ENCODE measurements at regions not wholly inside any gene's neighbourhood (a gene's known extent, or its start where the extent isn't known, plus 50 kb on each side); places are given as distances from the start of the nearest gene placed in this dataset.

DNA sequence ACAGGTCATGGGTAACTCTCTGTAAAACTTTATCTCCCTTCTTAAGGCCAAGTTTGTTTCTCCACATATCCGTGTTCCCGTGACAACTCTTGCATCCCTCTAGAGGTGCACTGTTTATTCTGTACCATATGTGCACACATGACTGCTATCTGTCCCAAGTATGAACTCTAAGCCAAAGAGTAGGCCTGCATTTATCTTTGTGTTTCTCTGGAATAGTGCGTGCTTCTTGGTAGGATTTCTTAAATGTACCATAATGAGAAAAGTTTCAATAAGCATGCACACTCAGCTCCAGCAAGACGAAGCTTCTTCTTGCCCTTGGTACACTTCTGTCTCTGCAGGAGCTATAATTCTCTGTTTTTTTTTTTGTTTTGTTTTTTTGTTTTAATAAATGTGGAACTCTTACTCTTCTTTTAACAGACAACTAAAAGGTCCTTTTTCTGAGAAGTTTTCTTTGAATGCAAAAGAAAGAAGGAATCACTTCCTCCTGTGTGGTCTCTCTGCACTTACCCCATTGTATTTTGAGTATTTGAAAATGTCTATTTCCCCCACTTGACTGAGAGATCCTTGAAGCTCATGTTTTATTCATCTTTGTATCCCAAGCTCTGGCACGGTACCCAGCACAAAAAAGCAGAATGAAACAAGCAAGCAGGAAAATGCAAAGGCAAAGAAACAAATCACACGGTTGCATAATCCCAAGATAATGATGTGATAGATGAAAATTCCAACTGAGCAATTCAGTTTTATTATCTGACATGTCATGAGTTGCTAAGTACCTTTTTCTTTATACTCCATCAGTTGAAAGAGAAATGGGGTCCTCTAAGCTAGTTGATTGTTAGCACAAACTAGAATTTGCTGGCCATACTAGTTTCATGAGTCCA lies 521.9 kb upstream of the BOD1L1 start:
- DNase-seq (ENCODE audit: low read depth) = no peak

DNA sequence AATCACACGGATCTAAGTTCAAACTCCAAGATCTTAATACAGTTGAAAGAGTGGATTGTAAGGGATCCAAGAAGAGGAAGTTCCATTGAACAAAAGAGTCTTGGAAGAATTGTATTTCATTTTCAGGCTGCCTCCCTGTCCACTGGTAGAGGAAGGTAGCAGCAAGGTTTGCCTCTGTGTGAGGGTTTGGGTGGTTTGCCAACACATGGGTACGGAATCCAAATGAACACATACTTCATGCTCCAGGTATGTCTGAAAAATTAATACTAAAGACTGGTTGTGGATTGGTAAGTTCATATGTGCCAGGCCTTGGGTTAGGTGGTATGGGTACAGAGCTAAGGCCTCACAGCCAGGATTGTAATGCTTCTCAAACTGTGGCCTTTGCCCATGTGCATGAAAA lies 523.6 kb upstream of the BOD1L1 start:
- TF ChIP-seq, protein P1, sequence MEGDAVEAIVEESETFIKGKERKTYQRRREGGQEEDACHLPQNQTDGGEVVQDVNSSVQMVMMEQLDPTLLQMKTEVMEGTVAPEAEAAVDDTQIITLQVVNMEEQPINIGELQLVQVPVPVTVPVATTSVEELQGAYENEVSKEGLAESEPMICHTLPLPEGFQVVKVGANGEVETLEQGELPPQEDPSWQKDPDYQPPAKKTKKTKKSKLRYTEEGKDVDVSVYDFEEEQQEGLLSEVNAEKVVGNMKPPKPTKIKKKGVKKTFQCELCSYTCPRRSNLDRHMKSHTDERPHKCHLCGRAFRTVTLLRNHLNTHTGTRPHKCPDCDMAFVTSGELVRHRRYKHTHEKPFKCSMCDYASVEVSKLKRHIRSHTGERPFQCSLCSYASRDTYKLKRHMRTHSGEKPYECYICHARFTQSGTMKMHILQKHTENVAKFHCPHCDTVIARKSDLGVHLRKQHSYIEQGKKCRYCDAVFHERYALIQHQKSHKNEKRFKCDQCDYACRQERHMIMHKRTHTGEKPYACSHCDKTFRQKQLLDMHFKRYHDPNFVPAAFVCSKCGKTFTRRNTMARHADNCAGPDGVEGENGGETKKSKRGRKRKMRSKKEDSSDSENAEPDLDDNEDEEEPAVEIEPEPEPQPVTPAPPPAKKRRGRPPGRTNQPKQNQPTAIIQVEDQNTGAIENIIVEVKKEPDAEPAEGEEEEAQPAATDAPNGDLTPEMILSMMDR (IDR thresholded peaks at IDR 0.05; ENCODE audit: insufficient read depth, low read depth, low read length, missing control alignments) = no peak
- no peak overlapping the region for H3K4me3 ChIP-seq (ENCODE audit: low read depth, low read length)
- no peak for DNase-seq (ENCODE audit: low read depth)

More for the DNA sequence above, 521.9 kb upstream of the BOD1L1 start:
- no peak overlapping the region for H3K4me3 ChIP-seq (ENCODE audit: low read depth, low read length)
- TF ChIP-seq, protein P1 (IDR thresholded peaks at IDR 0.05; ENCODE audit: insufficient read depth, low read depth, low read length, missing control alignments) = no peak

DNA sequence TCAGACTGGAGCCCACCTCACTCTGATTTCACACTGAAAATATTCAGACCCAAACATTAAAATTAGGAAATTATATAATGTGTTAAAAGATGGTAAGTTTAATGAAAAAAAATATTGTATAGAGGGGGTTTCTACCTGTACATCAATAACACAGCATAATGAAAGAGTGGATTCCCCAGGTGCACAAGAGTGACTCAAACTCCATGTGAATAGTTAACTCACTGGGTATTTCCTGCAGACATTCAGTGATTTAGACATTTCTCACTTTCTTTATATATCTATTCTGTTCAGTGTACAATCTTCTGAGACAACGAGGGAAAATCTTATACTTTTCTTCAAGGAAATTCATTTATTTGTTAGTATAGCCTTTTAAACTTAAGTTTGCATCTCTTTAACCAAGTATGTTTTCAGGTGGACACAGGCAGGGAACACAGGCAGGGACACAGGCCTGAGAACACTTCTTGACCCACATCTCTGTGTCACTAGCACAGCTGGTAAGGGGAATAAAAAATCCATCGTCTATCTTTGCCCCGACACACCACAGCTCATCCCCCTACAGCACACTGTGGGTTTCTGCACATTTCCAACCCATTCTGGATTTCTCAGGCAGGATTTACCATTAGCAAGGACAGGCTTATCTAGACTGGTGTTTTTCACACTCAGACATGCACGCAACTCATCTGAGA lies 525.5 kb upstream of the BOD1L1 start:
- peak; percentile 25 for DNase-seq (ENCODE audit: low read depth)
- TF ChIP-seq, protein P1 (IDR thresholded peaks at IDR 0.05; ENCODE audit: insufficient read depth, low read depth, low read length, missing control alignments) = no peak
- H3K4me3 ChIP-seq (ENCODE audit: low read depth, low read length) = no peak overlapping the region

DNA sequence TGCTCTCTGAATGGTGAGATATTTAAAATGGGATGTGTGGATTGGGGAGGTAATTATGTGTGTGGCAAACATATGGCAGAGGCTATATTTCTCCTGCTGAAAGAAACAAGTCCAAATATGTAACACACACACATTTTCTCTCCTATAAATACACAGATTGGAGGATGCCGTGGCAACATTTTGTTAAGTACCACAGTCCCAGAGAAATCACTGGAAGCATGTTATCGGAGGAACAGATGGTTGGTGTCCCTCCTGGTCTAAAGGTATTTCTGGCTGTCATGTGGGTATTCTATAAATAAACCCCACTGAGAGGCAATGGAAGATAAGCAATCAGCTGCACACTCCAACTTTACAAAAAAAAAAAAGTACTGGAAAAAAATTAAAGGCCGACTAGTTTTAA lies 528.3 kb upstream of the BOD1L1 start:
- no peak overlapping the region for H3K4me3 ChIP-seq (ENCODE audit: low read depth, low read length)
- TF ChIP-seq, protein P1 (IDR thresholded peaks at IDR 0.05; ENCODE audit: insufficient read depth, low read depth, low read length, missing control alignments) = no peak
- no peak for DNase-seq (ENCODE audit: low read depth)

DNA sequence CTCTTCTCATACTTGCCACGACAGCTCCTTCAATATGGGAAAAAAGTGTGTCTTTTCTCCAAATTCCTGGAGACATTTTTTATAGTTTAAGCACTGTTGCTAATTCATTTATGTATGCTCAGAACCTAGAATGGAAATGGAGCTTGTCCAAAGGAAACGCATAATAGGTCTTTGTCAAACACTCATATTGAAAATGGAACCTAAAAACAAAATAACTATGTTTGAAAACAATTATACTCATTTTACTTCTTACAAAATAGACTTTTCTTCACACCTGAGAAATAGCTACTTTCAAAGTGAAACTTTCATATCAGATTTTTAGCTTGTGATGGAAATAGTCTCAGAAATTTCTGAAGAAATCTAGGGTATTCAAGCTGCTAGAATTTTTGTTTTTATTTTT lies 529.7 kb upstream of the BOD1L1 start:
- TF ChIP-seq, protein P1 (IDR thresholded peaks at IDR 0.05; ENCODE audit: insufficient read depth, low read depth, low read length, missing control alignments) = no peak
- peak; percentile 28 for DNase-seq (ENCODE audit: low read depth)
- no peak overlapping the region for H3K4me3 ChIP-seq (ENCODE audit: low read depth, low read length)

DNA sequence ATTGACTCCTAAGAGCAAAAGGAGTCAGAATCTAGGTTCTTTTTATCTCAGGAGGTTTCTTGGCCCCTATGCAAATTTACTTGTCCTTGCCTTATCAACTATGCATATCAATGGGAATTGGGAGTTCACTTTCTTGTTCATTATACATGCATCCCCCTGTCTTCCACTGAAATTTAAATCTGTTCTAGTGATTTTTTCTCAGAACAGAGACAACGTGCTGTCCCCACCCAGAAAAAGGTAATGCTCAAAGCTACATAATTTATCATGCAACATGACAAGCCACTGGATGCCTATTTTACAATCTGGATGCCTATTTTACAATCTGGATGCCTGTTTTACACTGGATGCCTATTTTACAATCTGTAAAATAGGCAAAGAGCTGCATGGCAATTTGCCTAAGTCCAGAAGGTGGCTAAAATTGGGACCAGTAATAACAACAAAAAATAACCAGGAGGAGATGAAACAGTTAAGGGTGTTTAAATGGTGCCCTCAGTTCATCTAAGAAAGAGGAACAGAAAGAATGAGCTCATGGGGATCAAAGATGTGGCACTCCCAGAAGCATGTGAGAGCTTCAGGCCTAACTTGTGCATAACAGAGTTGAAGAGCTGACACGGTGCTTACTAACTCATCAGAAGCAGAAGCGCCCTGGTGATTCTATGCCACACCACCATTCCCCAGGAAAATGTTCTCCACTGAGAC lies 537.8 kb upstream of the BOD1L1 start:
- H3K4me3 ChIP-seq (ENCODE audit: low read depth, low read length) = no peak overlapping the region
- DNase-seq (ENCODE audit: low read depth) = peak; percentile 82

More for the DNA sequence above, 537.8 kb upstream of the BOD1L1 start:
- TF ChIP-seq, protein P1 (IDR thresholded peaks at IDR 0.05; ENCODE audit: insufficient read depth, low read depth, low read length, missing control alignments) = no peak

Data from GM12865 (cell line).